ENCODE measurements at regions not wholly inside any gene's neighbourhood (a gene's known extent, or its start where the extent isn't known, plus 50 kb on each side); places are given as distances from the start of the nearest gene placed in this dataset.

GRCh38 chrX:439241-439640 lies 52.5 kb upstream of the PPP2R3B start:
- TF ChIP-seq CTCF (IDR thresholded peaks at IDR 0.05): no peak
- no peak for TF ChIP-seq POLR2A (IDR thresholded peaks at IDR 0.05)

Data from esophagus squamous epithelium (tissue), 4 donors.